K562 (cell line): ENCODE measurements at regions not wholly inside any gene's neighbourhood (a gene's known extent, or its start where the extent isn't known, plus 50 kb on each side); places are given as distances from the start of the nearest gene placed in this dataset.

Experiments used
- ATAC-seq: fragments of 200-7000 bp; cut with Tn5 transposase; 3 replicates; pipeline ENCODE4 v1.9.1; 2020; ENCODE audit warnings: moderate library complexity
- BruUV-seq: library from RNA; stranded (reverse); fragments of 400-500 nt; replicated peaks from 2 replicates; lab custom pipeline; 2021; lab: Mats Ljungman, UMichigan
- CTCF ChIA-PET: fragments of 300-600 bp; formaldehyde crosslinking; extraction: SDS; loops from one replicate; lab custom pipeline; 2021; ENCODE audit warnings: low intra/inter-chr PET ratio; lab: Yijun Ruan, JAX
- POLR2A ChIA-PET: fragments of 300-600, 350-650 bp; sonication (Branson Sonifier 250); formaldehyde crosslinking; extraction: SDS; loops from one replicate; lab custom pipeline; 2021; ENCODE audit warnings: antibody characterized with exemption, inconsistent platforms; lab: Yijun Ruan, JAX
- DNase-seq, 4 experiments: peaks; one replicate each; pipeline versions ENCODE4 v3.0.0 to v3.0.0-alpha.2; 2011 to 2018; ENCODE audit warnings: low spot score in 3 of 4, mixed read lengths in 3 of 4; ENCODE audit errors: extremely low read depth in 1 of 4
- FAIRE-seq: peaks from 2 replicates; lab custom pipeline; 2011; peaks lifted over from hg19 to GRCh38; lab: Jason Lieb, UNC
- H2AFZ ChIP-seq: 2 replicates; pipeline ENCODE4 v1.6.0; 2011; ENCODE audit warnings: low read depth, low read length, control low read depth, inconsistent platforms
- H3K27ac ChIP-seq: fragments of 200-600 bp; 3 replicates; pipeline ENCODE4 v1.8.0; 2011; ENCODE audit warnings: low read depth, mild to moderate bottlenecking, control low read depth, inconsistent platforms, low read length, moderate library complexity, mixed read lengths; ENCODE audit errors: extremely low read depth
- H3K27me3 ChIP-seq, 2 experiments: fragments of 300-600 bp in 1 of 2; 2 replicates in 1 of 2; 3 replicates in 1 of 2; pipeline versions ENCODE4 v1.6.0 to v1.8.0; 2011; ENCODE audit warnings: inconsistent platforms in 2 of 2, low read length in 2 of 2, mild to moderate bottlenecking in 1 of 2, mixed read lengths in 1 of 2, moderate library complexity in 1 of 2; ENCODE audit not compliant: control insufficient read depth in 2 of 2, insufficient read depth in 2 of 2
- H3K36me3 ChIP-seq: fragments of 300-600 bp; 3 replicates; pipeline ENCODE4 v1.8.0; 2011; ENCODE audit warnings: mild to moderate bottlenecking, low read length, inconsistent platforms; ENCODE audit not compliant: control insufficient read depth, insufficient read depth
- H3K4me1 ChIP-seq, 2 experiments: fragments of 200-600 bp in 1 of 2; replicated peaks in 1 of 2; 2 replicates in 1 of 2; 3 replicates in 1 of 2; pipeline versions ENCODE4 v1.5.1 to v1.8.0; 2011; ENCODE audit warnings: inconsistent platforms in 2 of 2, low read length in 2 of 2, mild to moderate bottlenecking in 1 of 2, mixed read lengths in 1 of 2, moderate library complexity in 1 of 2; ENCODE audit not compliant: control insufficient read depth in 2 of 2, insufficient read depth in 2 of 2
- H3K4me2 ChIP-seq: 2 replicates; pipeline ENCODE4 v1.6.1; 2011; ENCODE audit warnings: low read length, control low read depth, inconsistent platforms, mixed read lengths; ENCODE audit not compliant: insufficient read depth
- H3K4me3 ChIP-seq: fragments of 200-600 bp; sonication (generic), shearing (Covaris generic); 2 replicates; pipeline ENCODE4 v1.5.1; 2016; ENCODE audit warnings: control low read depth, inconsistent platforms
- H3K79me2 ChIP-seq: fragments of 200-600 bp; 3 replicates; pipeline ENCODE4 v1.8.0; 2011; ENCODE audit warnings: low read length, inconsistent platforms; ENCODE audit not compliant: control insufficient read depth, insufficient read depth
- H3K9ac ChIP-seq, 2 experiments: 2 replicates each; pipeline versions ENCODE4 v1.6.0 to v1.6.1; 2011; ENCODE audit warnings: low read depth in 2 of 2, low read length in 2 of 2, control low read depth in 1 of 2, inconsistent platforms in 1 of 2, mild to moderate bottlenecking in 1 of 2, mixed read lengths in 1 of 2; ENCODE audit not compliant: insufficient read depth in 1 of 2
- H3K9me1 ChIP-seq: one replicate; pipeline ENCODE4 v1.6.0; 2011; ENCODE audit warnings: inconsistent platforms, mild to moderate bottlenecking, low read length, moderate library complexity; ENCODE audit not compliant: control insufficient read depth, insufficient read depth
- H3K9me3 ChIP-seq: replicated peaks from 2 replicates; pipeline ENCODE4 v1.5.1; 2011; ENCODE audit warnings: low read depth, low read length, inconsistent platforms; ENCODE audit not compliant: control insufficient read depth, insufficient read depth
- H4K20me1 ChIP-seq: replicated peaks from 2 replicates; pipeline ENCODE4 v1.6.1; 2011; ENCODE audit warnings: low read length, inconsistent platforms, mixed read lengths; ENCODE audit not compliant: control insufficient read depth, insufficient read depth
- ATF6 ChIP-seq: sonication (generic); formaldehyde crosslinking; IDR thresholded peaks from 2 replicates; pipeline ENCODE4 v1.4.0; 2020; ENCODE audit warnings: mild to moderate bottlenecking, missing genetic modification reagents
- CCNT2 ChIP-seq: IDR thresholded peaks from 2 replicates; pipeline ENCODE4 v1.6.1; 2011; ENCODE audit warnings: borderline replicate concordance, low read depth, mild to moderate bottlenecking, moderate library complexity, mixed read lengths, low read length; ENCODE audit not compliant: insufficient read length; ENCODE audit errors: extremely low read depth
- CXXC5 ChIP-seq: fragments of 250-450 bp; sonication (Bioruptor Pico); IDR thresholded peaks from 2 replicates; pipeline ENCODE4 v1.8.0; 2022; ENCODE audit warnings: inconsistent platforms, mild to moderate bottlenecking, moderate library complexity
- MAFF ChIP-seq: IDR thresholded peaks from 2 replicates; pipeline ENCODE4 v1.6.1; 2012; ENCODE audit warnings: low read length, improper control_type of control experiment
- MBD1 ChIP-seq: fragments of 250-450 bp; sonication (Bioruptor Pico); IDR thresholded peaks from 2 replicates; pipeline ENCODE4 v1.8.0; 2022; ENCODE audit warnings: inconsistent platforms
- NFE2L1 ChIP-seq: fragments of 450-650 bp; IDR thresholded peaks from 2 replicates; pipeline ENCODE4 v1.6.1; 2016; ENCODE audit warnings: missing genetic modification characterization, low read depth, mild to moderate bottlenecking, missing compliant biosample characterization, moderate library complexity, borderline replicate concordance
- SIN3B ChIP-seq: fragments of 450-650 bp; IDR thresholded peaks from 2 replicates; pipeline ENCODE4 v1.6.1; 2017; ENCODE audit warnings: low read depth, mild to moderate bottlenecking, moderate library complexity
- SMAD2 ChIP-seq: fragments of 150-350 bp; IDR thresholded peaks from 2 replicates; pipeline ENCODE4 v1.6.1; 2014; ENCODE audit warnings: low read depth, mild to moderate bottlenecking, low read length
- SMARCA4 ChIP-seq: fragments of 450-650 bp; IDR thresholded peaks from 2 replicates; pipeline ENCODE4 v1.6.1; 2016
- TRIM24 ChIP-seq, 2 experiments: fragments of 450-650 bp; IDR thresholded peaks; 2 replicates each; pipeline ENCODE4 v1.6.1; 2016
- ZNF263 ChIP-seq: sonication (generic); formaldehyde crosslinking; IDR thresholded peaks from 2 replicates; pipeline ENCODE4 v1.8.0; 2022; ENCODE audit warnings: mild to moderate bottlenecking, missing genetic modification reagents, borderline replicate concordance
- ZNF766 ChIP-seq: fragments of 200-800 bp; sonication (Bioruptor generic); conservative IDR thresholded peaks from 2 replicates; pipeline ENCODE4 v1.6.1; 2016; ENCODE audit warnings: missing genetic modification characterization, missing compliant biosample characterization
- WGBS: fragments of 100-300 bp; shearing (Covaris generic); methylation state at CpG from one replicate; pipeline ENCODE4 v1.1.6; 2016; ENCODE audit warnings: low coverage, mixed read lengths; ENCODE audit not compliant: insufficient coverage; ENCODE audit errors: missing lambda C conversion rate; 5-methylcytosine and 5-hydroxymethylcytosine counted together
- in situ Hi-C: fragments of 300-500 bp; cut with MboI; formaldehyde crosslinking; loops from 4 replicates; pipeline ENCODE4 v1.15.0; 2018; ENCODE audit warnings: inconsistent platforms, mixed read lengths
- intact Hi-C: fragments of 100-400 bp; cut with micrococcal nuclease; formaldehyde crosslinking; loops from 2 replicates; pipeline ENCODE4 v1.14.2; 2022
- TF ChIP-seq, protein P1 (sequence below), 2 experiments: fragments of 450-650 bp in 1 of 2; IDR thresholded peaks; 2 replicates each; pipeline ENCODE4 v1.6.1; 2011 to 2017; ENCODE audit warnings: low read depth in 2 of 2, antibody characterized with exemption in 1 of 2, borderline replicate concordance in 1 of 2, low read length in 1 of 2, mild to moderate bottlenecking in 1 of 2, mixed read lengths in 1 of 2; ENCODE audit not compliant: control insufficient read depth in 1 of 2
- TF ChIP-seq, protein P2 (sequence below): fragments of 250-450 bp; sonication (Bioruptor Pico); IDR thresholded peaks from 2 replicates; pipeline ENCODE4 v1.4.0; 2020; ENCODE audit warnings: mild to moderate bottlenecking, moderate library complexity

GRCh38 chr4:28557755-28558154 is 1697.1 kb downstream of the STIM2 start:
- no peaks in the 10 kb centered on the region for H3K79me2 ChIP-seq
- H3K4me1 ChIP-seq: no peaks in the 10 kb centered on the region
- ATAC-seq (no peak), FAIRE-seq (no peak), DNase-seq (no peak)
- intact Hi-C loops (no loop called here), in situ Hi-C loops (no loop called here)
- no peaks in the 10 kb centered on the region for H3K36me3 ChIP-seq
- no TSS peak for BruUV-seq
- H3K9ac ChIP-seq: no peak overlapping the region
- H3K27ac ChIP-seq: no peak overlapping the region
- no peak overlapping the region for H2AFZ ChIP-seq
- WGBS: 0% methylated on average over 2 of the region's 2 CpGs
- no peaks in the 10 kb centered on the region for H3K27me3 ChIP-seq
- no peak overlapping the region for H3K4me2 ChIP-seq
- no peaks in the 10 kb centered on the region; the same call in 1 of the 2 replicates for H3K9me3 ChIP-seq
- H3K4me3 ChIP-seq: no peak overlapping the region
- no peaks in the 10 kb centered on the region for H3K9me1 ChIP-seq
- no peaks in the 10 kb centered on the region for H4K20me1 ChIP-seq
- CTCF ChIA-PET: no interaction called here
- POLR2A ChIA-PET: no interaction called here
- no peak for TF ChIP-seq MBD1 (CRISPR knock-in tag)
- TF ChIP-seq TRIM24 (IDR thresholded peaks at IDR 0.05): no peak
- TF ChIP-seq ZNF766 (CRISPR knock-in tag): no peak
- no peak for TF ChIP-seq SIN3B
- TF ChIP-seq, protein P1, sequence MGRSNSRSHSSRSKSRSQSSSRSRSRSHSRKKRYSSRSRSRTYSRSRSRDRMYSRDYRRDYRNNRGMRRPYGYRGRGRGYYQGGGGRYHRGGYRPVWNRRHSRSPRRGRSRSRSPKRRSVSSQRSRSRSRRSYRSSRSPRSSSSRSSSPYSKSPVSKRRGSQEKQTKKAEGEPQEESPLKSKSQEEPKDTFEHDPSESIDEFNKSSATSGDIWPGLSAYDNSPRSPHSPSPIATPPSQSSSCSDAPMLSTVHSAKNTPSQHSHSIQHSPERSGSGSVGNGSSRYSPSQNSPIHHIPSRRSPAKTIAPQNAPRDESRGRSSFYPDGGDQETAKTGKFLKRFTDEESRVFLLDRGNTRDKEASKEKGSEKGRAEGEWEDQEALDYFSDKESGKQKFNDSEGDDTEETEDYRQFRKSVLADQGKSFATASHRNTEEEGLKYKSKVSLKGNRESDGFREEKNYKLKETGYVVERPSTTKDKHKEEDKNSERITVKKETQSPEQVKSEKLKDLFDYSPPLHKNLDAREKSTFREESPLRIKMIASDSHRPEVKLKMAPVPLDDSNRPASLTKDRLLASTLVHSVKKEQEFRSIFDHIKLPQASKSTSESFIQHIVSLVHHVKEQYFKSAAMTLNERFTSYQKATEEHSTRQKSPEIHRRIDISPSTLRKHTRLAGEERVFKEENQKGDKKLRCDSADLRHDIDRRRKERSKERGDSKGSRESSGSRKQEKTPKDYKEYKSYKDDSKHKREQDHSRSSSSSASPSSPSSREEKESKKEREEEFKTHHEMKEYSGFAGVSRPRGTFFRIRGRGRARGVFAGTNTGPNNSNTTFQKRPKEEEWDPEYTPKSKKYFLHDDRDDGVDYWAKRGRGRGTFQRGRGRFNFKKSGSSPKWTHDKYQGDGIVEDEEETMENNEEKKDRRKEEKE (IDR thresholded peaks at IDR 0.05; ENCODE audit: borderline replicate concordance in 1 of 2, control insufficient read depth in 1 of 2, low read depth in 2 of 2, low read length in 1 of 2): no peak
- TF ChIP-seq CXXC5 (CRISPR knock-in tag): no peak
- no peak for TF ChIP-seq MAFF
- TF ChIP-seq SMAD2: no peak
- no peak for TF ChIP-seq NFE2L1 (tag)
- no peak for TF ChIP-seq SMARCA4
- TF ChIP-seq, protein P2, sequence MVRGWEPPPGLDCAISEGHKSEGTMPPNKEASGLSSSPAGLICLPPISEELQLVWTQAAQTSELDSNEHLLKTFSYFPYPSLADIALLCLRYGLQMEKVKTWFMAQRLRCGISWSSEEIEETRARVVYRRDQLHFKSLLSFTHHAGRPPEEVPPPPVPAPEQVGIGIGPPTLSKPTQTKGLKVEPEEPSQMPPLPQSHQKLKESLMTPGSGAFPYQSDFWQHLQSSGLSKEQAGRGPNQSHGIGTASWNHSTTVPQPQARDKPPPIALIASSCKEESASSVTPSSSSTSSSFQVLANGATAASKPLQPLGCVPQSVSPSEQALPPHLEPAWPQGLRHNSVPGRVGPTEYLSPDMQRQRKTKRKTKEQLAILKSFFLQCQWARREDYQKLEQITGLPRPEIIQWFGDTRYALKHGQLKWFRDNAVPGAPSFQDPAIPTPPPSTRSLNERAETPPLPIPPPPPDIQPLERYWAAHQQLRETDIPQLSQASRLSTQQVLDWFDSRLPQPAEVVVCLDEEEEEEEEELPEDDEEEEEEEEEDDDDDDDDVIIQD (CRISPR knock-in tag): no peak
- no peak for TF ChIP-seq CCNT2
- TF ChIP-seq ZNF263 (CRISPR knock-in tag): no peak
- no peak for TF ChIP-seq ATF6
